ENCODE measurements at regions not wholly inside any gene's neighbourhood (a gene's known extent, or its start where the extent isn't known, plus 50 kb on each side); places are given as distances from the start of the nearest gene placed in this dataset.

GRCh38 chr11:127919206-127920000, 668.0 kb downstream of the ETS1 start:
- DNase-seq = no peak

GRCh38 chr11:127902382-127902781, 685.0 kb downstream of the ETS1 start:
- DNase-seq = no peak

- no peak for DNase-seq
Measured at GRCh38 chr11:127898422-127899365, 688.7 kb downstream of the ETS1 start.

- DNase-seq = no peak
Measured at GRCh38 chr11:127895776-127896175, 691.6 kb downstream of the ETS1 start.

GRCh38 chr11:127894316-127894715, 693.0 kb downstream of the ETS1 start:
- no peak for DNase-seq

- no peak for DNase-seq
Measured at GRCh38 chr11:127890030-127890615, 697.2 kb downstream of the ETS1 start.

- no peak for DNase-seq
Measured at GRCh38 chr11:127888386-127888785, 699.0 kb downstream of the ETS1 start.

GRCh38 chr11:127875131-127875530, 712.2 kb downstream of the ETS1 start:
- DNase-seq = no peak

- no peak for DNase-seq
Measured at GRCh38 chr11:127873478-127873877, 713.9 kb downstream of the ETS1 start.

GRCh38 chr11:127866109-127866508, 721.2 kb downstream of the ETS1 start:
- no peak for DNase-seq

GRCh38 chr11:127864861-127865260, 722.5 kb downstream of the ETS1 start:
- no peak for DNase-seq

GRCh38 chr11:127862406-127862805, 725.0 kb downstream of the ETS1 start:
- no peak for DNase-seq

- no peak for DNase-seq
Measured at GRCh38 chr11:127859941-127860354, 727.4 kb downstream of the ETS1 start.

GRCh38 chr11:127844876-127845275, 742.5 kb downstream of the ETS1 start:
- no peak for DNase-seq

- peak; percentile 27 to 52 for DNase-seq
Measured at GRCh38 chr11:127843483-127844396, 743.6 kb downstream of the ETS1 start.

GRCh38 chr11:127825183-127825582, 762.2 kb downstream of the ETS1 start:
- DNase-seq = no peak

GRCh38 chr11:127818625-127819024, 768.7 kb downstream of the ETS1 start:
- no peak for DNase-seq

- DNase-seq = no peak
Measured at GRCh38 chr11:127816962-127817361, 770.4 kb downstream of the ETS1 start.

GRCh38 chr11:127815331-127815730, 772.0 kb downstream of the ETS1 start:
- no peak for DNase-seq

GRCh38 chr11:127806501-127806900, 780.9 kb downstream of the ETS1 start:
- no peak for DNase-seq

- DNase-seq = no peak
Measured at GRCh38 chr11:127805771-127806170, 781.6 kb downstream of the ETS1 start.

GRCh38 chr11:127804747-127805400, 782.5 kb downstream of the ETS1 start:
- DNase-seq = no peak

Measured in NCI-H187 (cell line).